Endothelial cell of umbilical vein (primary cell): ENCODE measurements at regions not wholly inside any gene's neighbourhood (a gene's known extent, or its start where the extent isn't known, plus 50 kb on each side); places are given as distances from the start of the nearest gene placed in this dataset.

Source experiments
- EZH2 ChIP-seq: IDR thresholded peaks from 2 replicates; pipeline ENCODE4 v1.6.1; 2012; ENCODE audit warnings: borderline replicate concordance, low read depth, mild to moderate bottlenecking, moderate library complexity, low read length, inconsistent platforms; ENCODE audit not compliant: severe bottlenecking
- FOS ChIP-seq: IDR thresholded peaks from 2 replicates; pipeline ENCODE4 v1.6.1; 2011; ENCODE audit warnings: mild to moderate bottlenecking, low read length, moderate library complexity, borderline replicate concordance; ENCODE audit not compliant: insufficient read depth
- GATA2 ChIP-seq: IDR thresholded peaks from 2 replicates; pipeline ENCODE4 v1.7.0; 2011; ENCODE audit warnings: low read depth, mild to moderate bottlenecking, moderate library complexity, mixed read lengths, low read length; ENCODE audit not compliant: insufficient read length, insufficient read depth
- JUN ChIP-seq: IDR thresholded peaks from 2 replicates; pipeline ENCODE4 v1.6.1; 2011; ENCODE audit warnings: borderline replicate concordance, low read depth; ENCODE audit not compliant: insufficient read length, insufficient read depth
- MYC ChIP-seq: IDR thresholded peaks from one replicate; pipeline ENCODE4 v1.6.1; 2011; ENCODE audit warnings: mild to moderate bottlenecking, low read depth, low read length
- POLR2A ChIP-seq: IDR thresholded peaks from 2 replicates; pipeline ENCODE4 v1.6.1; 2012; ENCODE audit warnings: low read depth, mild to moderate bottlenecking, control low read depth, low read length
- POLR2AphosphoS5 ChIP-seq: IDR thresholded peaks from 2 replicates; pipeline ENCODE4 v1.6.1; 2012; ENCODE audit warnings: low read depth, mild to moderate bottlenecking, control low read depth, low read length, moderate library complexity; ENCODE audit not compliant: insufficient read depth
- TF ChIP-seq, protein P1 (sequence below), 2 donors: IDR thresholded peaks; 1 replicate in 1 of 2; 2 replicates in 1 of 2; pipeline ENCODE4 v1.5.1; 2011; ENCODE audit warnings: low read length in 2 of 2, mild to moderate bottlenecking in 2 of 2, moderate library complexity in 2 of 2, control low read depth in 1 of 2, inconsistent platforms in 1 of 2, low read depth in 1 of 2; ENCODE audit not compliant: insufficient read depth in 1 of 2; ENCODE audit errors: extremely low read depth in 1 of 2
- TF ChIP-seq, protein P2 (sequence below): IDR thresholded peaks from 2 replicates; pipeline ENCODE4 v1.6.1; 2011; ENCODE audit not compliant: insufficient read depth, insufficient read length

DNA sequence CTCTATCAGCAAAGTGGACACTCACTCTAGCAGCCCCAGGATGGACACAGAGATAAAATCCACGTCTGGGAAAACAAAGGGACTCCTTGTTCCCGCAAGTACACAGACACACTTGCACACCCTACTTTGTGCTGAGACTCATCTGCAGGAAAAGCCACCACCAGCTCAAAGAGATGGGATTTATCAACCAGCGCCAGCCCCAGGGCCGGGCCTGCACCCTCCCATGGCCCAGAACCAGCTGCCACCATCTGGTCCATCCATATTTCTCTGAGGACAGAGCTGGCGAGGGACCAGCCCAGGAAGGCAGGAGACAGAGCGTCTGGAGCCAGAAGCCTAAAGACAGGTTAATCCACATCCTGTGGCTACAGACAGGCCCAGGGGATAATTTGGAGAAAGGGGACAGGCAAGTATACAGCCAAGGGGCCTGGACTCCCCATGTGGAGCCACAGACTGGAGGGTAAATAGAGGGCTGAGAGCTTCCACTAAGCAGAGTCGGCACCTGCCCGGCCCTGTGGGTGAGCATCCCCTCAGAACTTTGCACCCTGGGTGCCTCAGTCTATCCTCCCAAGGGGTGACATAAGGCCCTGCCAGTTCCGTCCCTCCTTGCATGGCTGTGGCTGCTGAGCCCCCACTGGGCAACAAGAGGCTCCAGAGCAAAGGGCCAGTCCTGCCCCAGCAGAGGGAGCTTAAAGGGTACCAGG is 233.9 kb downstream of the PTPRU start:
- no peak for TF ChIP-seq POLR2A
- TF ChIP-seq, protein P1, sequence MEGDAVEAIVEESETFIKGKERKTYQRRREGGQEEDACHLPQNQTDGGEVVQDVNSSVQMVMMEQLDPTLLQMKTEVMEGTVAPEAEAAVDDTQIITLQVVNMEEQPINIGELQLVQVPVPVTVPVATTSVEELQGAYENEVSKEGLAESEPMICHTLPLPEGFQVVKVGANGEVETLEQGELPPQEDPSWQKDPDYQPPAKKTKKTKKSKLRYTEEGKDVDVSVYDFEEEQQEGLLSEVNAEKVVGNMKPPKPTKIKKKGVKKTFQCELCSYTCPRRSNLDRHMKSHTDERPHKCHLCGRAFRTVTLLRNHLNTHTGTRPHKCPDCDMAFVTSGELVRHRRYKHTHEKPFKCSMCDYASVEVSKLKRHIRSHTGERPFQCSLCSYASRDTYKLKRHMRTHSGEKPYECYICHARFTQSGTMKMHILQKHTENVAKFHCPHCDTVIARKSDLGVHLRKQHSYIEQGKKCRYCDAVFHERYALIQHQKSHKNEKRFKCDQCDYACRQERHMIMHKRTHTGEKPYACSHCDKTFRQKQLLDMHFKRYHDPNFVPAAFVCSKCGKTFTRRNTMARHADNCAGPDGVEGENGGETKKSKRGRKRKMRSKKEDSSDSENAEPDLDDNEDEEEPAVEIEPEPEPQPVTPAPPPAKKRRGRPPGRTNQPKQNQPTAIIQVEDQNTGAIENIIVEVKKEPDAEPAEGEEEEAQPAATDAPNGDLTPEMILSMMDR (IDR thresholded peaks at IDR 0.05; ENCODE audit: extremely low read depth in 1 of 2, insufficient read depth in 1 of 2, low read depth in 1 of 2, low read length in 2 of 2) = no peak
- no peak for TF ChIP-seq POLR2AphosphoS5
- TF ChIP-seq, protein P2, sequence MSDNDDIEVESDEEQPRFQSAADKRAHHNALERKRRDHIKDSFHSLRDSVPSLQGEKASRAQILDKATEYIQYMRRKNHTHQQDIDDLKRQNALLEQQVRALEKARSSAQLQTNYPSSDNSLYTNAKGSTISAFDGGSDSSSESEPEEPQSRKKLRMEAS = no peak
- TF ChIP-seq EZH2 = no peak
- TF ChIP-seq FOS = no peak
- TF ChIP-seq JUN = no peak
- TF ChIP-seq GATA2 = no peak
- no peak for TF ChIP-seq MYC
